ENCODE measurements at regions not wholly inside any gene's neighbourhood (a gene's known extent, or its start where the extent isn't known, plus 50 kb on each side); places are given as distances from the start of the nearest gene placed in this dataset.

DNA sequence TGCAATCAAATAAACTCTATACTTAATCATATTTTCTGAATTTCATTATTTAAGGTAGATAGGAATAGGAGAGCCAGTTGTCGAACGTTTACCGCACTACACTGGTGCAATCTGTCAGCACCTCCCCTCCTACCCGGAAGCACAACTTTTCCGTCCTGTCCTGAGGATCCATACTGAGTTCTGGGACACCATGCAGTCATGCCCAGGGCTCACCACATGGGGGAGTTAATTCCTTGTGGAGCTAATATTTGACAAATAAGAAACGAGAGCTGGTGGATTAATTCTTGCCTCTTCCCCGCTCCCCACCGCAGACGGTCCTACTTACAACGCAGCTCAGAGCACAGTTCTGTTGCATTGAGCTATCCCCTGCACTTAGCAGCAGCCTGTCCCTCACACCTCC, 107.7 kb upstream of the RALGAPA2 start:
- Histone ChIP-seq H3K27me3 (no peaks in the 10 kb centered on the region), H3K36me3 (no peaks in the 10 kb centered on the region), H3K27ac (no peak overlapping the region), H3K4me1 (ENCODE audit: low read depth) (no peaks in the 10 kb centered on the region), H3K9me3 (ENCODE audit: low read depth) (no peaks in the 10 kb centered on the region), H3K4me3 (no peak overlapping the region)
- TF ChIP-seq, protein P1, sequence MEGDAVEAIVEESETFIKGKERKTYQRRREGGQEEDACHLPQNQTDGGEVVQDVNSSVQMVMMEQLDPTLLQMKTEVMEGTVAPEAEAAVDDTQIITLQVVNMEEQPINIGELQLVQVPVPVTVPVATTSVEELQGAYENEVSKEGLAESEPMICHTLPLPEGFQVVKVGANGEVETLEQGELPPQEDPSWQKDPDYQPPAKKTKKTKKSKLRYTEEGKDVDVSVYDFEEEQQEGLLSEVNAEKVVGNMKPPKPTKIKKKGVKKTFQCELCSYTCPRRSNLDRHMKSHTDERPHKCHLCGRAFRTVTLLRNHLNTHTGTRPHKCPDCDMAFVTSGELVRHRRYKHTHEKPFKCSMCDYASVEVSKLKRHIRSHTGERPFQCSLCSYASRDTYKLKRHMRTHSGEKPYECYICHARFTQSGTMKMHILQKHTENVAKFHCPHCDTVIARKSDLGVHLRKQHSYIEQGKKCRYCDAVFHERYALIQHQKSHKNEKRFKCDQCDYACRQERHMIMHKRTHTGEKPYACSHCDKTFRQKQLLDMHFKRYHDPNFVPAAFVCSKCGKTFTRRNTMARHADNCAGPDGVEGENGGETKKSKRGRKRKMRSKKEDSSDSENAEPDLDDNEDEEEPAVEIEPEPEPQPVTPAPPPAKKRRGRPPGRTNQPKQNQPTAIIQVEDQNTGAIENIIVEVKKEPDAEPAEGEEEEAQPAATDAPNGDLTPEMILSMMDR (IDR thresholded peaks at IDR 0.05; ENCODE audit: low read depth, low read length): peak; percentile 25
- peak; percentile 7 to 19 for DNase-seq (ENCODE audit: low read depth in 1 of 2, low spot score in 1 of 2)

DNA sequence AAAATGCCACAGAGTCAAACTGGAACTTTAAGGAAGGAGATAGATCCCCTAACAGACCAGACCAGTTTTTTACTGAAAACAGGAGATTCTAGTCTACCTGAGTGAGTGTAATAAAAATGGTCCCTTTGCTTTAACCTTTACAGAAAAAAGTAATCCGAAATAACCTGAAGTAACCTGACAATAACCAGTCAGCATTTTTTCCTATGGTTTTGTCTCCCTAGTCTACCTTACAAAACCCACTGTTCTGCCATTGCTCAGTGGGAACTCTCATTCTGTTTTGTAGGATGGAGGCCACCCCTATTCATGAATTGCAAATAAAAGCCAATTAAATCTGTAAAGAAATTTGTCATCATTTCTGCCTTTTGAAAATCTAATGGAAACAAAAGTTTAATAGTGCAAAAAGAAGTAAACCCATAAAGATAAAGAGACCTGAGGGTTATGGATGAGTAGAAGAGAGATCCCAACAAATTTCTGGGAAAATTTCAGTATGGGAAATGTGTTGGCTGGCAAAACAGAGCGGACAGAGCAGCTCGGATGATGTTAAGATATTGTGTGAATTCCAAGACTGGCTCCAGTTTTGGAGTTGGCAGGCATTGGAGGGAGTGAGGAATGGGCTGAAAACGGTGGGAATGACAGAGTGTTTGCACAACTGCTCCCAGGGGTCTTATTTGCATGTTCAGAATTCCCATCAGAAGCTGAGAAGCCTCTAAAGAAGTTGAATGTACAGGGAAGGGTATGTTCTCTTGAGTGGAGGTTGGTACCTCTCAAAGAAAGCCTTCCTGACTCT, 104.7 kb upstream of the RALGAPA2 start:
- Histone ChIP-seq H3K4me3 (no peak overlapping the region), H3K36me3 (no peaks in the 10 kb centered on the region), H3K27me3 (no peaks in the 10 kb centered on the region), H3K4me1 (ENCODE audit: low read depth) (no peaks in the 10 kb centered on the region), H3K9me3 (ENCODE audit: low read depth) (no peaks in the 10 kb centered on the region), H3K27ac (no peak overlapping the region)
- no peak for DNase-seq (ENCODE audit: low read depth in 1 of 2, low spot score in 1 of 2)
- TF ChIP-seq, protein P1 (IDR thresholded peaks at IDR 0.05; ENCODE audit: low read depth, low read length): no peak

DNA sequence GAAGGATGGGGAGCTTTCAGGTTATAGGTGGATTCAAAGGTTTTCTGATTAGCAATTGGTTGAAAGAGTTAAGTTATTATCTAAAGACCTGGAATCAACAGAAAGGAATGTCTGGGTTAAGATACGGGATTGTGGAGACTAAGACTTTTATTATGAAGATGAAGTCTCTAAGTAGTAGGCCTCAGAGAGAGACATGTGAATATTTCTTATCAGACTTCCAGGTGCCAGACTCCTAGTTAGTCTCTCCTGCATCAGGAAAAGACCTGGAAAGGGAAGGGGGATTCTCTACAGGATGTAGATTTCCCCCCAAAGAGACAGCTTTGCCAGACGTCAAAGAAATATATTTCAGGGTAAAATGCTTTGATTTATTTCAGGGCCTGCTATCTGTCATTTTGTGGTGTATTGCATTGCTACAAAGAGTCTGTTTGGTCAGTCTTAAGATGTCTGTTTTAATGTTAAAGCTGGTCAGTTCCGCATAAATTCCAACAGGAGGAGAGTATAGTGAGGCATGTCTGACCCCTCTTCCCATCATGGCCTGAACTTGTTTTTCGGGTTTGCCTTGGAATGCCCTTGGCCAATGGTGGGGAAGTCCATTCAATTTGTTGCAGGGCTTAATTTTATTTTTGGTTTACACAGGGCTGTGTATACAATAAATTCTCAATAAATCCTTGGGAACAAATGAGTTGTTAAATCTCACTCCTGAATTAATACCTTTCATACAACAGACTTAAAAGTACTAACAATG, 103.4 kb upstream of the RALGAPA2 start:
- Histone ChIP-seq H3K36me3 (no peaks in the 10 kb centered on the region), H3K4me1 (ENCODE audit: low read depth) (no peaks in the 10 kb centered on the region), H3K27ac (no peak overlapping the region), H3K27me3 (no peaks in the 10 kb centered on the region), H3K4me3 (no peak overlapping the region), H3K9me3 (ENCODE audit: low read depth) (no peaks in the 10 kb centered on the region)
- TF ChIP-seq, protein P1 (IDR thresholded peaks at IDR 0.05; ENCODE audit: low read depth, low read length): no peak
- no peak for DNase-seq (ENCODE audit: low read depth in 1 of 2, low spot score in 1 of 2)

DNA sequence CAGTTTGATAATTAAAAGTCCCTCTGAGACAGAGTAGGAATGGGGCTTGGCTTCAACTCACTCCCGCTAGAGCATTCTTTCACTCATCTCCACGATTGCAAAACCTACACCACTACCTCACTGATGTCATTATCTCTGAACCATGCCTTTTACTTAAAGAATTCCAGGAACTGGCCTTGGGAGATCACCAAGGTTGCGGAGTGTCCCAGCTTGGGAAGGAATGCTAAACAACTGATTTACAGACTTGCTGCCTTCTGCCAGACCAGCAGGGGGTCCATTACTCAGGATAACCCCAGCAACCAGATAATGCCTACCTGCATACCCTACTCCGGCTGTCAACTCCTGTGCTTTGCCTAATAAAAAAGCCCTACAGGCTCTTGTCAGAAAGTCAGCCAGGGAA, 102.2 kb upstream of the RALGAPA2 start:
- TF ChIP-seq, protein P1 (IDR thresholded peaks at IDR 0.05; ENCODE audit: low read depth, low read length): no peak
- no peaks in the 10 kb centered on the region for H3K4me1 ChIP-seq (ENCODE audit: low read depth)
- H3K36me3 ChIP-seq: no peaks in the 10 kb centered on the region
- no peaks in the 10 kb centered on the region for H3K27me3 ChIP-seq
- no peak for DNase-seq (ENCODE audit: low read depth in 1 of 2, low spot score in 1 of 2)
- H3K9me3 ChIP-seq (ENCODE audit: low read depth): no peaks in the 10 kb centered on the region
- no peak overlapping the region for H3K4me3 ChIP-seq
- H3K27ac ChIP-seq: no peak overlapping the region

DNA sequence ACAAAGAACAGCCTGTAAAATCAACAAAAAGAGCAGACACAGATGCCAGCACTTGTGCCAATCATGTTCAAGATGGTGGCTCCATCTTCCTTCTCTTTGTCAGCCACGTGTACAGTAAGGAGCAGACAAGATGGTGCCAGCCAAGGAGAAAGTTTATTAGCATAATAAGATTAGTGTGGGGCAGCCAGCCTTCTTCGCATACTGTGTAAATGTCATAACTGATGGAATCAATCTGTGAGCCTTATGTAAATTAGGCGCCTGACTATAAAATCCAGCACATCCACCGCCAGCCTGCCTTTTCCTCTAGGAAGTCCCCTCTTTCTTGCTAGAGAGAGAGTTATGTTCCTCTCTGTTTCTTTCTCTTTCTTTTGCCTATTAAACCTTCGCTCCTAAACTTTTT, 99.7 kb upstream of the RALGAPA2 start:
- TF ChIP-seq, protein P1 (IDR thresholded peaks at IDR 0.05; ENCODE audit: low read depth, low read length): no peak

More for the DNA sequence above, 99.7 kb upstream of the RALGAPA2 start:
- no peaks in the 10 kb centered on the region for H3K36me3 ChIP-seq
- DNase-seq (ENCODE audit: low read depth in 1 of 2, low spot score in 1 of 2): no peak
- no peaks in the 10 kb centered on the region for H3K27me3 ChIP-seq
- no peak overlapping the region for H3K27ac ChIP-seq
- H3K4me1 ChIP-seq (ENCODE audit: low read depth): no peaks in the 10 kb centered on the region
- H3K4me3 ChIP-seq: no peak overlapping the region
- H3K9me3 ChIP-seq (ENCODE audit: low read depth): no peaks in the 10 kb centered on the region
